HL-60 (cell line): ENCODE measurements at regions not wholly inside any gene's neighbourhood (a gene's known extent, or its start where the extent isn't known, plus 50 kb on each side); places are given as distances from the start of the nearest gene placed in this dataset.

Experiments used
- DNase-seq, 2 experiments: peaks; one replicate each; pipeline ENCODE4 v3.0.0-alpha.2; 2010 to 2020; ENCODE audit warnings: low read depth in 1 of 2, low spot score in 1 of 2
- H3K27ac ChIP-seq: fragments of 250-450 bp; sonication (Bioruptor Pico); replicated peaks from 2 replicates; pipeline ENCODE4 v1.5.1; 2020; ENCODE audit warnings: mild to moderate bottlenecking, moderate library complexity
- H3K27me3 ChIP-seq: fragments of 250-450 bp; sonication (Bioruptor Pico); 2 replicates; pipeline ENCODE4 v1.5.1; 2021; ENCODE audit warnings: mild to moderate bottlenecking, moderate library complexity; ENCODE audit not compliant: insufficient read depth, poor library complexity, severe bottlenecking
- H3K4me3 ChIP-seq: replicated peaks from 2 replicates; pipeline ENCODE4 v1.5.1; 2011; ENCODE audit warnings: mild to moderate bottlenecking, control low read depth, low read length; ENCODE audit not compliant: insufficient read depth
- CTCF ChIP-seq: IDR thresholded peaks from one replicate; pipeline ENCODE4 v1.5.1; 2011; ENCODE audit warnings: low read length, control low read depth, inconsistent platforms; ENCODE audit not compliant: insufficient read depth
- GABPA ChIP-seq: IDR thresholded peaks from 2 replicates; pipeline ENCODE4 v1.6.1; 2012; ENCODE audit warnings: low read depth
- POLR2AphosphoS5 ChIP-seq: IDR thresholded peaks from 2 replicates; pipeline ENCODE4 v1.6.1; 2012; ENCODE audit warnings: low read depth
- REST ChIP-seq: IDR thresholded peaks from 2 replicates; pipeline ENCODE4 v1.6.1; 2012; ENCODE audit warnings: low read depth; ENCODE audit not compliant: insufficient replicate concordance
- SPI1 ChIP-seq: IDR thresholded peaks from 2 replicates; pipeline ENCODE4 v1.6.1; 2012; ENCODE audit warnings: low read depth, mild to moderate bottlenecking, borderline replicate concordance

- peak in 1 of 2 experiments; percentile 12 for DNase-seq
- Histone ChIP-seq H3K27ac (no peak overlapping the region), H3K4me3 (no peak overlapping the region), H3K27me3 (no peaks in the 10 kb centered on the region)
- no peak for TF ChIP-seq GABPA
- no peak for TF ChIP-seq POLR2AphosphoS5
- TF ChIP-seq REST: no peak
- TF ChIP-seq CTCF: no peak
- no peak for TF ChIP-seq SPI1
Measured at GRCh38 chr1:184843732-184844495, 89.3 kb upstream of the EDEM3 start.

- no peak overlapping the region for H3K4me3 ChIP-seq
- TF ChIP-seq SPI1 (no peak), REST (no peak), POLR2AphosphoS5 (no peak), GABPA (no peak), CTCF (no peak)
Measured at GRCh38 chr1:184840596-184840995, 85.9 kb upstream of the EDEM3 start.

GRCh38 chr1:184838504-184838951 lies 83.9 kb upstream of the EDEM3 start:
- no peaks in the 10 kb centered on the region for H3K27me3 ChIP-seq
- peak; percentile 52 to 67 for DNase-seq
- H3K27ac ChIP-seq: peak overlapping the region; percentile 29
- no peak overlapping the region for H3K4me3 ChIP-seq
- TF ChIP-seq SPI1 (peak; percentile 32; the same call in 1 of the 2 replicates), POLR2AphosphoS5 (no peak)

More at GRCh38 chr1:184840596-184840995, 85.9 kb upstream of the EDEM3 start:
- Histone ChIP-seq H3K27me3 (no peaks in the 10 kb centered on the region), H3K27ac (no peak overlapping the region)
- no peak for DNase-seq

GRCh38 chr1:184836934-184837895 lies 82.6 kb upstream of the EDEM3 start:
- Histone ChIP-seq H3K4me3 (no peak overlapping the region), H3K27me3 (no peaks in the 10 kb centered on the region), H3K27ac (no peak overlapping the region)
- TF ChIP-seq REST: no peak
- TF ChIP-seq POLR2AphosphoS5: no peak
- no peak for TF ChIP-seq SPI1
- no peak for TF ChIP-seq GABPA
- TF ChIP-seq CTCF: no peak
- DNase-seq: no peak
